HCT116 (cell line): ENCODE measurements at regions not wholly inside any gene's neighbourhood (a gene's known extent, or its start where the extent isn't known, plus 50 kb on each side); places are given as distances from the start of the nearest gene placed in this dataset.

Experiments used
- ATAC-seq: fragments of 200-7000 bp; cut with Tn5 transposase; 2 replicates; pipeline ENCODE4 v1.9.1; 2020; ENCODE audit warnings: mild to moderate bottlenecking, moderate library complexity
- BruUV-seq: library from RNA; stranded (reverse); fragments of 400-500 nt; replicated peaks from 2 replicates; lab custom pipeline; 2021; lab: Mats Ljungman, UMichigan
- CTCF ChIA-PET: fragments of 300-600 bp; sonication (Branson Sonifier 250); formaldehyde crosslinking; loops from one replicate; lab custom pipeline; 2021; ENCODE audit warnings: antibody characterized with exemption; lab: Charles Lee
- POLR2A ChIA-PET: fragments of 300-600, 350-600 bp; sonication (Branson Sonifier 250); formaldehyde crosslinking; loops from one replicate; lab custom pipeline; 2021; ENCODE audit warnings: antibody characterized with exemption; lab: Charles Lee
- RAD21 ChIA-PET, 2 experiments: fragments of 300-600 bp; sonication (Branson Sonifier 250); formaldehyde crosslinking; loops; one replicate each; lab custom pipeline; 2023; ENCODE audit warnings: low total read pairs in 2 of 2; ENCODE audit not compliant: uncharacterized antibody in 2 of 2, unreplicated experiment in 2 of 2, low non-redundant PET in 1 of 2; lab: Charles Lee
- DNase-seq: peaks from one replicate; pipeline ENCODE4 v3.0.0-alpha.2; 2010; ENCODE audit warnings: low read depth, low spot score
- H2AFZ ChIP-seq: fragments of 200-600 bp; shearing (Covaris generic), sonication (generic); 2 replicates; pipeline ENCODE4 v1.6.1; 2017; ENCODE audit warnings: low read depth, mixed run types, mixed read lengths, antibody characterized with exemption, low read length; ENCODE audit not compliant: poor library complexity, severe bottlenecking
- H3K27ac ChIP-seq: 2 replicates; pipeline ENCODE4 v1.5.1; 2012; ENCODE audit warnings: low read depth, low read length
- H3K27me3 ChIP-seq: fragments of 200-600 bp; sonication (generic); 2 replicates; pipeline ENCODE4 v1.6.1; 2016; ENCODE audit warnings: mixed run types, low read length, mixed read lengths; ENCODE audit not compliant: insufficient read depth
- H3K36me3 ChIP-seq, 2 experiments: fragments of 200-500 bp in 1 of 2; fragments of 200-600 bp in 1 of 2; sonication (Bioruptor generic) in 1 of 2; sonication (generic) in 1 of 2; 2 replicates each; pipeline versions ENCODE4 v1.5.1 to v1.6.1; 2014 to 2016; ENCODE audit warnings: low read length in 2 of 2, inconsistent platforms in 1 of 2, mixed read lengths in 1 of 2, mixed run types in 1 of 2; ENCODE audit not compliant: insufficient read depth in 2 of 2, control insufficient read depth in 1 of 2
- H3K4me1 ChIP-seq, 2 experiments: fragments of 200-600 bp in 1 of 2; sonication (generic) in 1 of 2; 2 replicates each; pipeline versions ENCODE4 v1.5.1 to v1.6.1; 2012 to 2017; ENCODE audit warnings: low read length in 2 of 2, inconsistent platforms in 1 of 2, mild to moderate bottlenecking in 1 of 2, mixed read lengths in 1 of 2, mixed run types in 1 of 2, moderate library complexity in 1 of 2; ENCODE audit not compliant: insufficient read depth in 2 of 2, control insufficient read depth in 1 of 2
- H3K4me2 ChIP-seq: fragments of 200-600 bp; sonication (generic); 2 replicates; pipeline ENCODE4 v1.6.1; 2017; ENCODE audit warnings: mixed run types, low read length, mixed read lengths
- H3K4me3 ChIP-seq, 2 experiments: fragments of 200-600 bp in 1 of 2; sonication (generic) in 1 of 2; replicated peaks in 1 of 2; 2 replicates each; pipeline ENCODE4 v1.5.1; 2011 to 2016; ENCODE audit warnings: low read length in 2 of 2, control low read depth in 1 of 2, low read depth in 1 of 2, mild to moderate bottlenecking in 1 of 2, mixed read lengths in 1 of 2, mixed run types in 1 of 2
- H3K79me2 ChIP-seq: fragments of 200-600 bp; sonication (generic); 2 replicates; pipeline ENCODE4 v1.6.1; 2017; ENCODE audit warnings: mild to moderate bottlenecking, mixed run types, low read length, moderate library complexity, mixed read lengths; ENCODE audit not compliant: insufficient read depth
- H3K9ac ChIP-seq: fragments of 200-600 bp; sonication (generic); 2 replicates; pipeline ENCODE4 v1.6.1; 2016; ENCODE audit warnings: low read length, mixed read lengths
- H3K9me2 ChIP-seq: fragments of 200-600 bp; sonication (generic), shearing (Covaris generic); 2 replicates; pipeline ENCODE4 v1.6.1; 2017; ENCODE audit warnings: mixed run types, mild to moderate bottlenecking, moderate library complexity; ENCODE audit not compliant: insufficient read depth
- H3K9me3 ChIP-seq, 2 experiments: fragments of 200-500 bp in 1 of 2; fragments of 200-600 bp in 1 of 2; sonication (Bioruptor generic) in 1 of 2; sonication (generic) in 1 of 2; 2 replicates each; pipeline ENCODE4 v1.6.1; 2014 to 2017; ENCODE audit warnings: low read length in 2 of 2, mixed read lengths in 2 of 2, inconsistent platforms in 1 of 2, low read depth in 1 of 2, mild to moderate bottlenecking in 1 of 2, mixed run types in 1 of 2, moderate library complexity in 1 of 2; ENCODE audit not compliant: control insufficient read depth in 1 of 2, insufficient read depth in 1 of 2
- H4K20me1 ChIP-seq: fragments of 200-600 bp; sonication (generic), shearing (Covaris generic); 2 replicates; pipeline ENCODE4 v1.6.1; 2017; ENCODE audit warnings: mixed run types, mild to moderate bottlenecking, moderate library complexity; ENCODE audit not compliant: insufficient read depth
- FOSL1 ChIP-seq: IDR thresholded peaks from 2 replicates; pipeline ENCODE4 v1.6.1; 2012; ENCODE audit warnings: low read depth
- JUND ChIP-seq: IDR thresholded peaks from 2 replicates; pipeline ENCODE4 v1.6.1; 2012
- RAD21 ChIP-seq: IDR thresholded peaks from 2 replicates; pipeline ENCODE4 v1.6.1; 2012; ENCODE audit warnings: low read depth, mild to moderate bottlenecking
- SRF ChIP-seq: IDR thresholded peaks from 2 replicates; pipeline ENCODE4 v1.6.1; 2012; ENCODE audit warnings: low read depth
- TCF7L2 ChIP-seq: IDR thresholded peaks from 2 replicates; pipeline ENCODE4 v1.7.0; 2011; ENCODE audit warnings: borderline replicate concordance, inconsistent platforms; ENCODE audit not compliant: insufficient read depth, insufficient read length; ENCODE audit errors: extremely low read depth
- ZFX ChIP-seq: fragments of 450-650 bp; IDR thresholded peaks from 2 replicates; pipeline ENCODE4 v1.6.1; 2017
- ZNF274 ChIP-seq: fragments of 200-500 bp; sonication (Bioruptor generic); IDR thresholded peaks from 2 replicates; pipeline ENCODE4 v1.6.1; 2014; ENCODE audit warnings: mild to moderate bottlenecking, low read depth, low read length, inconsistent platforms
- intact Hi-C: fragments of 100-400 bp; cut with micrococcal nuclease; formaldehyde crosslinking; loops from 2 replicates; pipeline ENCODE4 v1.10.0; 2022

DNA sequence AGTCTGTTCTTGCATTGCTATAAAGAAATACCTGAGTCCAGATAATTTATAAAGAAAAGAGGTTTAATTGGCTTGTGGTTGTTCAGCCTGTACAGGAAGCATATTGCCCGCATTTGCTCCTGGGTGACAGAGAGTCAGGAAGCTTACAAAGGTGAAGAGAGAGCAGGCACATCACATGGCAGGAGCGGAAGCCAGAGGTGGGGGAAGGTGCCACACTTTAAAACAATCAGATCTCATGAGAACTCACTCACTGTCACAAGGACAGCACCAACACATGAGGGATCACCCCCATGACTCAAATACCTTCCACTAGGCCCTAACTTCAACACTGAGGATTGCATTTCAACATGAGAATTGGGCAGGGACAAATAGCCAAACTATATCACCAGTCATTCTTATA is 124.8 kb upstream of the COL5A2 start:
- TF ChIP-seq TCF7L2, result no peak
- TF ChIP-seq, all 23 proteins: peak for 0
- H4K20me1 ChIP-seq, result no peaks in the 10 kb centered on the region
- ATAC-seq (no peak), DNase-seq (no peak)
- intact Hi-C loops, result no loop called here
- no peaks in the 10 kb centered on the region for H3K36me3 ChIP-seq
- H3K4me2 ChIP-seq, result no peak overlapping the region
- BruUV-seq, result no TSS peak
- RAD21 ChIA-PET, result no interaction called here
- no peaks in the 10 kb centered on the region for H3K9me2 ChIP-seq
- H3K9me3 ChIP-seq, result no peaks in the 10 kb centered on the region
- H3K79me2 ChIP-seq, result no peaks in the 10 kb centered on the region
- H3K4me3 ChIP-seq, result no peak overlapping the region
- POLR2A ChIA-PET, result no interaction called here
- no peak overlapping the region for H3K27ac ChIP-seq
- CTCF ChIA-PET, result no interaction called here
- H3K4me1 ChIP-seq, result peaks cover 0 to 7% of the 10 kb centered on the region in 2 experiments; a peak in 2 of 4 replicates
- H3K9ac ChIP-seq, result no peak overlapping the region
- H3K27me3 ChIP-seq, result no peaks in the 10 kb centered on the region
- no peak overlapping the region for H2AFZ ChIP-seq

DNA sequence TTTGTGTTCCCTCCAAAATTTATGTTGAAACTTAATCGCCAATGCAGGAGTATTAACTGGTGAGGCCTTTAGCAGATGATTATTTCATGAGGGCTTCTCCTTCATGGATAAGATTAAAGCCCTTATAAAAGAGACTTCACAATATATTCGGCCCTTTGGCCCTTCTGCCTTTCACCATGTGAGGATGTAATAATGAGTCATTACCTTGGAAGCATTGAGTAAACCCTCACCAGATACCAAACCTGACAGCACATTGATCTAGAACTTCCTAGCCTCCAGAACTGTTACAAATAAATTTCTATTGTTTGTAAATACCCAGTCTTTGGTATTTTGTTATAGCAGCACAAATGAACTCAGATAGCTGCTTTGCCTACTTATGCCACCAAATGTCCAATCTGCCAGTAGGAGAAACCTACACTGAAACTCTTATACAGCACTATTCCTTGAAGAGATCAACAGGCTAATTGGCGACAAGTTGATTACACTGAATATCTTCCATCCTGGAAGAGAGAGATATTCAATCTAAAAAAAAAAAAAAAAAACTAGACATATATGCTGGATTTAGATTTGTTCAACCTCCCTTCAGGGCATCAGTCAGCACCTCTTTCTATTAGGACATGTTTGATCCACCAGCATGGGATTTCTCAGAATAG is 125.9 kb upstream of the COL5A2 start:
- no peak overlapping the region for H3K4me2 ChIP-seq
- ChIA-PET CTCF (no interaction called here), POLR2A (no interaction called here), RAD21 (no interaction called here)
- intact Hi-C loops, result no loop called here
- no peaks in the 10 kb centered on the region for H3K27me3 ChIP-seq
- H3K79me2 ChIP-seq, result no peaks in the 10 kb centered on the region
- H3K4me1 ChIP-seq, result peaks cover 0 to 7% of the 10 kb centered on the region in 2 experiments; a peak in 2 of 4 replicates
- no peaks in the 10 kb centered on the region for H4K20me1 ChIP-seq
- no peaks in the 10 kb centered on the region for H3K9me2 ChIP-seq
- H3K9ac ChIP-seq, result no peak overlapping the region
- no peak overlapping the region for H3K27ac ChIP-seq
- no TSS peak for BruUV-seq
- DNase-seq (no peak), ATAC-seq (no peak)
- no peaks in the 10 kb centered on the region for H3K9me3 ChIP-seq
- no peaks in the 10 kb centered on the region for H3K36me3 ChIP-seq
- H3K4me3 ChIP-seq, result no peak overlapping the region
- no peak overlapping the region for H2AFZ ChIP-seq
- TF ChIP-seq ZNF274 (no peak), RAD21 (no peak), SRF (no peak), JUND (peak; percentile 27), FOSL1 (peak; percentile 41; the same call in 1 of the 2 replicates), ZFX (no peak)
